Spleen (tissue), 7 donors: ENCODE measurements at regions not wholly inside any gene's neighbourhood (a gene's known extent, or its start where the extent isn't known, plus 50 kb on each side); places are given as distances from the start of the nearest gene placed in this dataset.

ENCODE experiments used
- CTCF ChIP-seq, 11 experiments: fragments of 200-600 bp in 7 of 11; fragments of 450-650 bp in 4 of 11; sonication (generic) in 4 of 11; IDR thresholded peaks in 8 of 11; conservative IDR thresholded peaks in 3 of 11; 1 replicate in 7 of 11; 2 replicates in 4 of 11; pipeline versions ENCODE4 v1.4.0 to v1.8.0; 2016 to 2021; ENCODE audit warnings: antibody characterized with exemption in 11 of 11, inconsistent platforms in 4 of 11, mild to moderate bottlenecking in 1 of 11
- POLR2A ChIP-seq, 3 donors: fragments of 450-650 bp; IDR thresholded peaks; one replicate each; pipeline ENCODE4 v1.5.1; 2017; ENCODE audit warnings: antibody characterized with exemption in 3 of 3, mild to moderate bottlenecking in 1 of 3
- donor health status: DM: no; HTN: no; CAD: no; lungs with moderate emphysema.
- donor health status: DM: no; HTN: no; CAD: no.
- donor health status: DM: no; HTN: no; CAD: no.

- TF ChIP-seq CTCF (IDR thresholded peaks at IDR 0.05 in 8 of 11, conservative IDR thresholded peaks at IDR 0.05 in 3 of 11) (no peak), POLR2A (IDR thresholded peaks at IDR 0.05) (no peak)
Measured at GRCh38 chr4:171117457-171117856, 695.7 kb upstream of the GALNTL6 start.
